Neural crest cell (in vitro differentiated cells): ENCODE measurements at regions not wholly inside any gene's neighbourhood (a gene's known extent, or its start where the extent isn't known, plus 50 kb on each side); places are given as distances from the start of the nearest gene placed in this dataset.

Experiments used
- DNase-seq: peaks from one replicate; pipeline ENCODE4 v3.0.0; 2021; ENCODE audit warnings: low read depth, mixed read lengths, low spot score
- H3K27ac Mint-ChIP-seq: one replicate; pipeline ENCODE4 v1.8.0; 2021; ENCODE audit warnings: mild to moderate bottlenecking, mixed read lengths; ENCODE audit not compliant: unreplicated experiment
- H3K27me3 Mint-ChIP-seq: 2 replicates; pipeline ENCODE4 v1.8.0; 2021; ENCODE audit warnings: low read depth, mild to moderate bottlenecking, mixed read lengths
- H3K36me3 Mint-ChIP-seq: 2 replicates; pipeline ENCODE4 v1.8.0; 2021; ENCODE audit warnings: low read depth, mild to moderate bottlenecking, mixed read lengths
- H3K4me1 Mint-ChIP-seq: 2 replicates; pipeline ENCODE4 v1.8.0; 2021; ENCODE audit warnings: mixed read lengths
- H3K4me3 Mint-ChIP-seq: one replicate; pipeline ENCODE4 v1.8.0; 2021; ENCODE audit warnings: mild to moderate bottlenecking, mixed read lengths
- H3K9me3 Mint-ChIP-seq: 2 replicates; pipeline ENCODE4 v1.8.0; 2021; ENCODE audit warnings: mixed read lengths
- CTCF ChIP-seq: fragments of 200-600 bp; sonication (generic); conservative IDR thresholded peaks from 2 replicates; pipeline ENCODE4 v1.5.0; 2021; ENCODE audit warnings: antibody characterized with exemption, mild to moderate bottlenecking

- DNase-seq: no peak
- Mint-ChIP-seq H3K27ac (no peak overlapping the region), H3K36me3 (no peaks in the 10 kb centered on the region), H3K9me3 (no peaks in the 10 kb centered on the region), H3K27me3 (no peaks in the 10 kb centered on the region), H3K4me3 (no peak overlapping the region), H3K4me1 (no peaks in the 10 kb centered on the region)
- no peak for TF ChIP-seq CTCF
Measured at GRCh38 chr7:34365011-34365410, 293.0 kb upstream of the NPSR1 start.

- Mint-ChIP-seq H3K9me3 (no peaks in the 10 kb centered on the region), H3K36me3 (no peaks in the 10 kb centered on the region)
Measured at GRCh38 chr7:34365611-34366010, 292.4 kb upstream of the NPSR1 start.

GRCh38 chr7:34371922-34372321 lies 286.1 kb upstream of the NPSR1 start:
- no peak for TF ChIP-seq CTCF

More at GRCh38 chr7:34365611-34366010, 292.4 kb upstream of the NPSR1 start:
- no peak for DNase-seq
- TF ChIP-seq CTCF: no peak
- no peak overlapping the region for H3K27ac Mint-ChIP-seq
- no peaks in the 10 kb centered on the region for H3K4me1 Mint-ChIP-seq
- H3K4me3 Mint-ChIP-seq: no peak overlapping the region
- H3K27me3 Mint-ChIP-seq: no peaks in the 10 kb centered on the region

GRCh38 chr7:34373940-34374339 lies 284.1 kb upstream of the NPSR1 start:
- Mint-ChIP-seq H3K9me3 (peaks cover 11% of the 10 kb centered on the region), H3K4me3 (no peak overlapping the region), H3K27ac (no peak overlapping the region), H3K27me3 (no peaks in the 10 kb centered on the region), H3K36me3 (no peaks in the 10 kb centered on the region), H3K4me1 (no peaks in the 10 kb centered on the region)
- no peak for DNase-seq
- no peak for TF ChIP-seq CTCF

More at GRCh38 chr7:34371922-34372321, 286.1 kb upstream of the NPSR1 start:
- no peak overlapping the region for H3K27ac Mint-ChIP-seq
- H3K27me3 Mint-ChIP-seq: no peaks in the 10 kb centered on the region
- no peak overlapping the region for H3K4me3 Mint-ChIP-seq
- no peak for DNase-seq
- no peaks in the 10 kb centered on the region for H3K4me1 Mint-ChIP-seq
- H3K9me3 Mint-ChIP-seq: peaks cover 8% of the 10 kb centered on the region
- H3K36me3 Mint-ChIP-seq: no peaks in the 10 kb centered on the region

GRCh38 chr7:34382166-34382893 lies 275.7 kb upstream of the NPSR1 start:
- no peak overlapping the region for H3K4me3 Mint-ChIP-seq
- H3K9me3 Mint-ChIP-seq: peaks cover 15% of the 10 kb centered on the region
- no peaks in the 10 kb centered on the region for H3K27me3 Mint-ChIP-seq
- no peak for TF ChIP-seq CTCF
- DNase-seq: no peak
- no peak overlapping the region for H3K27ac Mint-ChIP-seq
- H3K4me1 Mint-ChIP-seq: no peaks in the 10 kb centered on the region
- H3K36me3 Mint-ChIP-seq: peaks cover 12% of the 10 kb centered on the region
